Ascending aorta (tissue), 2 donors: ENCODE measurements at regions not wholly inside any gene's neighbourhood (a gene's known extent, or its start where the extent isn't known, plus 50 kb on each side); places are given as distances from the start of the nearest gene placed in this dataset.

Source experiments
- DNase-seq, 2 donors: peaks; one replicate each; pipeline ENCODE4 v3.0.0-alpha.2; 2019; ENCODE audit warnings: low spot score in 2 of 2
- H3K27ac ChIP-seq, 2 donors: fragments of 200-600 bp; sonication (generic); one replicate each; pipeline ENCODE4 v1.5.1; 2016 to 2017; ENCODE audit warnings: mild to moderate bottlenecking in 1 of 2
- H3K27me3 ChIP-seq: fragments of 200-600 bp; sonication (generic); one replicate; pipeline ENCODE4 v1.5.1; 2017
- H3K36me3 ChIP-seq, 2 donors: fragments of 200-600 bp; sonication (generic); one replicate each; pipeline ENCODE4 v1.5.1; 2016
- H3K4me1 ChIP-seq, 2 donors: fragments of 200-600 bp; sonication (generic); one replicate each; pipeline ENCODE4 v1.5.1; 2016 to 2017; ENCODE audit warnings: mild to moderate bottlenecking in 1 of 2
- H3K4me3 ChIP-seq, 2 donors: fragments of 200-600 bp; sonication (generic); one replicate each; pipeline ENCODE4 v1.5.1; 2016 to 2017; ENCODE audit warnings: mild to moderate bottlenecking in 1 of 2
- H3K9me3 ChIP-seq, 2 donors: fragments of 200-600 bp; sonication (generic); one replicate each; pipeline ENCODE4 v1.5.1; 2016
- CTCF ChIP-seq, 3 experiments: fragments of 200-600 bp in 2 of 3; fragments of 450-650 bp in 1 of 3; sonication (generic) in 2 of 3; IDR thresholded peaks; one replicate each; pipeline ENCODE4 v1.5.1; 2016 to 2019; ENCODE audit warnings: antibody characterized with exemption in 3 of 3, mild to moderate bottlenecking in 1 of 3, moderate library complexity in 1 of 3
- intact Hi-C: fragments of 100-400 bp; cut with DNase I; formaldehyde crosslinking; loops from one replicate; pipeline ENCODE4 v1.15.1; 2023

GRCh38 chr15:95043933-95044313 is 812.6 kb downstream of the MCTP2 start:
- no peak for TF ChIP-seq CTCF (IDR thresholded peaks at IDR 0.05)
- intact Hi-C loops = loop anchor here (10.0 kb wide), 1 partner anchor 61 kb away; no protein-coding TSS in a partner anchor

GRCh38 chr15:95044745-95045417 is 813.5 kb downstream of the MCTP2 start:
- peaks cover 7 to 23% of the 10 kb centered on the region in 2 donors for H3K9me3 ChIP-seq
- intact Hi-C loops = loop anchor here (10.0 kb wide), 1 partner anchor 60 kb away; no protein-coding TSS in a partner anchor
- TF ChIP-seq CTCF (IDR thresholded peaks at IDR 0.05) = no peak

More at GRCh38 chr15:95043933-95044313, 812.6 kb downstream of the MCTP2 start:
- H3K9me3 ChIP-seq = peaks cover 7 to 15% of the 10 kb centered on the region in 2 donors
- no peaks in the 10 kb centered on the region for H3K36me3 ChIP-seq
- H3K27ac ChIP-seq = no peak overlapping the region
- H3K4me3 ChIP-seq = no peak overlapping the region
- no peaks in the 10 kb centered on the region for H3K27me3 ChIP-seq
- DNase-seq = no peak
- no peaks in the 10 kb centered on the region for H3K4me1 ChIP-seq

GRCh38 chr15:95051861-95052260 is 820.5 kb downstream of the MCTP2 start:
- no peak overlapping the region for H3K27ac ChIP-seq
- no peaks in the 10 kb centered on the region for H3K4me1 ChIP-seq
- no peaks in the 10 kb centered on the region for H3K27me3 ChIP-seq
- H3K4me3 ChIP-seq = no peak overlapping the region
- no peak for TF ChIP-seq CTCF (IDR thresholded peaks at IDR 0.05)
- no peaks in the 10 kb centered on the region for H3K36me3 ChIP-seq
- DNase-seq = no peak
- intact Hi-C loops = no loop called here
- peaks cover 7 to 34% of the 10 kb centered on the region in 2 donors for H3K9me3 ChIP-seq

More at GRCh38 chr15:95044745-95045417, 813.5 kb downstream of the MCTP2 start:
- DNase-seq = no peak
- no peaks in the 10 kb centered on the region for H3K4me1 ChIP-seq
- no peaks in the 10 kb centered on the region for H3K36me3 ChIP-seq
- H3K27ac ChIP-seq = no peak overlapping the region
- no peaks in the 10 kb centered on the region for H3K27me3 ChIP-seq
- H3K4me3 ChIP-seq = no peak overlapping the region

- intact Hi-C loops = no loop called here
- Histone ChIP-seq H3K4me1 (no peaks in the 10 kb centered on the region), H3K27ac (no peak overlapping the region), H3K27me3 (no peaks in the 10 kb centered on the region), H3K9me3 (peaks cover 0 to 11% of the 10 kb centered on the region in 2 donors), H3K36me3 (no peaks in the 10 kb centered on the region), H3K4me3 (no peak overlapping the region)
- TF ChIP-seq CTCF (IDR thresholded peaks at IDR 0.05) = no peak
- no peak for DNase-seq
Observed at GRCh38 chr15:95059346-95059905, 828.1 kb downstream of the MCTP2 start.

DNA sequence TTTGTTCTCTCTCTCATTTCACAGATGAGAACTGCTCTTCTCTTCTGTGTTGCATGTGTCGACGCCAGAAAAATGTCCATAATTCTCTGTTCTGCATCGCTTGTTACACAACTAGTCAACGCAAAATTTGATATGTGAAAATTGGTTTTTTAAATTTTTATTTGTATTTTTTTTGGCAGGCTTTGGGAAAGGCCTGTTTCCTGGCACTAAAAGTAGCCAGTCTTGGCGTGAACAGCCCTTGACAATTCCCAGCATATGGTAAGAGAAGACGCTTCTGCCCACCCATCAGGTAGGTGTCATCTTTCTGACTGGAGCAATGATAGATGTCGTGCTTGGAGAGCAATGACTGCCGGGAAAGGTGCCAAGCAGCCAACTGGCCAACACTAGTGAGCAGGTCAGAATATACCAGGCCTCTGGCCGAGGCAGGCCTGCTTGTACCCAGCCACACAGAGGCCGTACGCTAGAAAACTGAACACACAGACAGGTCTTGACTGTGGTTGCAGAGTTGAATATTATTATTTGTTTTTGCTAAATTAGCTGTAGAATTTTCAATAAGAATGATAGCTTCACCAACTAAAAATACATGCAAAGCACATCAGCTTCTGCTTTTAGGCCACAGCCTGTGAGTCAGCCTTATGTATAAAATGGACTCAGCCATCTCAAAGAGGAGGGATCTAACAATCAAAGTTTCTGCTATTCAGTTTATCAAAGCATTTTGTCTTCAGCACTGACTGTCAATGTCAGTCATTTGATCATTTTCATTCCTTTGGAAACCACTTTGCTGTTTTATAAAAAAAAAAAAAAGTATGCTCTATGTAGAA is 837.5 kb downstream of the MCTP2 start:
- no peak for TF ChIP-seq CTCF (IDR thresholded peaks at IDR 0.05)
- intact Hi-C loops = no loop called here
- Histone ChIP-seq H3K36me3 (no peaks in the 10 kb centered on the region), H3K27ac (peak overlapping the region; percentile 57 to 65), H3K4me1 (peaks cover 0 to 16% of the 10 kb centered on the region in 2 donors), H3K9me3 (no peaks in the 10 kb centered on the region), H3K4me3 (no peak overlapping the region), H3K27me3 (no peaks in the 10 kb centered on the region)
- DNase-seq = no peak
